HG02970 (cell line): ENCODE measurements at regions not wholly inside any gene's neighbourhood (a gene's known extent, or its start where the extent isn't known, plus 50 kb on each side); places are given as distances from the start of the nearest gene placed in this dataset.

ENCODE experiments used
- ATAC-seq: cut with Tn5 transposase; IDR thresholded peaks from one replicate; pipeline ENCODE4 v1.9.1; 2021; ENCODE audit warnings: mild to moderate bottlenecking, moderate library complexity, moderate number of reproducible peaks; ENCODE audit not compliant: unreplicated experiment, low FRiP score

DNA sequence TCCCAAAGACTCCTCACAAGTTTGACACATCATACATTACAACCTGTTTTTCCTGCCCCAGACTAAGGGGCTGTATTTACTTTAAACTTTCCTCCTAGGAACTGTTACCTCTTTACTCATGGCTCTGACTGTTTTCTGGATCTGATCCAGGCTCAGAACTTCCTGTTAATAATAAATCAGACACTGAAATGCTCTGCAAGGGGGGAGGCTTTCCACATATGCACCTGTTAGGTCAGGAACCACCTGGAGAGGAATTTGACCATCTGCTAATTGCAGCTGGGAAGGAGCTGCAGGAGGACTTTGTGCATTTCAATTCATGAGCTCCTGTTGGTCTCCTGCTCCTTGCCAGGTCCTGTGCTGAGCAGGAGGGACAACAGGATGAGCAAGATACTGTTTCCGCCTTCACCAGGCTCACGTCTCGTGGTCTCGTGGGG is 476.9 kb upstream of the CDH5 start:
- no peak for ATAC-seq

DNA sequence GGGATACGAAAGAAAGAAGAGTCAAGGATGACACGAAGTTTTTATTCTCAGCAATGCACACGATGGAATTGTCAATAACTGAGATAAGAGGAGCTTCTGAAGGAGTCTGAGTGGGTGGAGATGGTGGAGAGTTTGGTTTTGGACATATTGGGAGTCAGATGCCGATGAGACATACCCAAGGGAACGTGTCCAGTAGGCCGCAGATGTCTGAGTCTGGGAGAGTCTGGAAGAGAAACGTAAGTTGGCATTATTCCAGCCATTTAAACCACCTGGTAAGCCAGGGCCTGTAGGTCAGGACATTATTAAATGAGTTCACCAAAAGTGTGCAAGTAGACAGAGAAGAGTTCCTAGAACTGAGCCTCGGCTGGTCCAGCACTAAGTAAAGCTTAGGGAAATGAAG is 478.3 kb upstream of the CDH5 start:
- no peak for ATAC-seq

DNA sequence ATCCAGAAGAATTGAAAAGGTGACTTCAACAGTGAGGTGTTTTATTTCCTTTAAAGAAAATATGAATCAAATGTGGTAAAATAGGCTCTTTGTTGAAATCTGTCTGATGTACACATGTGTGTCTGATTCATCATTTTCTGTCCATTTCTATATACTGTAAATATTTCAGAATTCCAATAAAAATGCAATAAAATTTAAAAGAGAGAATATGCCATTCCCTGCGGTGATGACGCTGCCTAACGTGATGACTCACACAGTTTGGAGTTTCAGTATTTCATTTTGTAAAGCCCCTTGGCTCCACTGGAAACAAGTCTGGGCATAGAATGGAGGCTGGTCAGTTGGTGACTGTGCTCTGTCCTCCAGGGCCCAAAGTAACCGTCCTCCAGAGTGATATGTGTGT is 482.5 kb upstream of the CDH5 start:
- ATAC-seq: no peak

DNA sequence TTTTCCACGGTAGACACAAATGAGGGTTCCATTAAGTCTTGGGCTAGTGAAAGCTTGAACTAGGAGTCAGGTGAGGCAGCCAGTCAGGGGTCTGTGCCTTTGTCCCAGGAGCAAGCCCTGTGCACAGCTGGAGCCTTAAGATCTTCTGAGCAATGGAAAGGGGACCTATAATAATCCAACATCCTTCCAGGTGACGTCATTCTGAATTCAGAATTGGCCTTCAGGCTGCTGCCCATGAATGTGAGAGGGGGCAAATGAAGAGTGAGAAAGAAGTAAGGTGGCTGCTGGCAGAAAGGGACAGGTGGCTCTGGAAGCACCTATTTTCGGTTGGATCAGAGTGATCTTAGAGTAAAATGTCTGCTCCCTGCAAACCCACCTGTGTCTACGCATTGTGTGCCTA is 488.1 kb upstream of the CDH5 start:
- no peak for ATAC-seq

DNA sequence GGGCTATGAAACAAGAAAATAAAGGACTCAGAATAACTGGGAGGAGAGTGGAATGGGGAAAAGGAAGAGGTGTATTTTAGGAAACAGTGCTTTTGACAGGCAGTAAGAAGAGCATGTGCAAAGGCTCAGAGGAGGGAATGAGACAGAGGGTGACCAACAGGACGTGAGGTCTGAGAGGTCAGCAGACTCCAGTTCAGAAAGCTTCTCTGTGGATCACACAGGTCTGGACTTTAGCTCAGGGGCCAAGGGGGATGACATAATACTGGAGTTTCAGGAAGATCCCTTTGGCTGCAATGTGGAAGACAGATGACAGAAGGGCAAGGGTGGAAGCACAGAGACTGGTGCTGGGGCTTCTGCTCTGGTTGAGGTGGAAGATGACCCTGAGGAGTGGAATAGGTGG is 489.9 kb upstream of the CDH5 start:
- ATAC-seq: no peak

DNA sequence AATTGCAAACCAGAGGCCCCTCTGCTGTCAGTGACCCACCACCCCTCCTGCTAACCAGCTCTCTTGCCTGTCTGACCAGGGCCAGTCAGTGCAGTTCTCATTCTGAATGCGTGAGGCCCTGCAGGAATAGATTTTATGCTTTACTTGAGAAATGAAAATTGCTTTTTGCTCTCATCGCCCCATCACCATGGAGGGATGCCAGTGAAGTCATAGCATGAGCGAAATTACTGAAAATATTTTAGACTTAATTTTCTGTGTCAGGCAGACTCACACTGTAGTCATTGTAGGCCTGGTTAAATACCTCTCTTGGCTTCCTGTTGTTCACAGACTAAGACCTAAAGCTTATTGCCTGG is 490.5 kb upstream of the CDH5 start:
- ATAC-seq: no peak

DNA sequence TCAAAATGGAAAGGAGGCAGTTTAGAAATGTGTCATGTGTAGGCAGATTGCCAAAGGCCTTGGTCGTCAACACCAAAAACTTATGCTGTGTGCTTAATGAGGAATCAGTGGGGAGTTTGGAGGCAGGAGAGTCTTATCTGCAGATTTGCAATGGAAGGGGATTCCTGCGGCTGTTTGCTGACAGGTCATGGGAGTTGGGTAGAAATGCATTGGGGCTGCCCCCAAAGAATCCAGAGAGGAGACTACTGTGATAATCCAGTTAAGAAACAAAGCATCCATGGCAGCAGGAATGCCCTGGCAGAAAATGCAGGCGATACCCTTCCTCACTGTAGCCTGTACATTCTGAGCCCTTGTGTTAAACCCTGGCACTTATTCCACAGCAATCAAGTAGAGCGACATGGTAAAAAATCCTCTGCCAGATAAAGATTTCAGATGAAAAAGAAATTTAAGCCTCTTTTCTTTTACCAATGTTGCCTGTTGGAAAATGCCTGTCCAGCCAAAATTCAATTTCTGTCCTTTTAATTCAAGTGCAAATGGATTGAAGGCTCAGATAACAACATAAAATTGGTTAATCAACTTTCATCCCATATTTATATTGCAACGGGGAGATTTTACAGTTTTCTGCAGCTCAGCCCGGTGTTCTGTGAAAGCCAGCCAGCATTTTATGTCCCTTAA is 491.0 kb upstream of the CDH5 start:
- ATAC-seq: no peak

DNA sequence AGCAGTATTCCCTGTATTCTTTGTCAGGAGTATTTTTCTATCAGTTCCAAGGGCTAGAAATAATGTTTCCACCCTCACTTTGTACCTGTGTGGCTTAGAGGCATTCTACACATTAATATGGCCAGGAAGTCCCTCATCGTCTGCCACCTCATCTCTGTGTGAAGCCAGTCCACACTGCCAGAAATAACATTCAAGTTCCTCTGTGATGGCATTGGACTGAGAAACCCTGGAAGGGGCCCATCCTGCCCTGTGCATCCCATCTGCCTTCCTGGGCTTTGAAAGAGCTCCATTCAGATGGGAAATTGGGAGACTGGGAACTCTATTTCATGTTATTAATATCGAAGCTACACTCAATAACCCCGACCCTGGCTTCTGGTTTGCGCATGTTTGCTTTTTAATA is 497.2 kb upstream of the CDH5 start:
- ATAC-seq: no peak

DNA sequence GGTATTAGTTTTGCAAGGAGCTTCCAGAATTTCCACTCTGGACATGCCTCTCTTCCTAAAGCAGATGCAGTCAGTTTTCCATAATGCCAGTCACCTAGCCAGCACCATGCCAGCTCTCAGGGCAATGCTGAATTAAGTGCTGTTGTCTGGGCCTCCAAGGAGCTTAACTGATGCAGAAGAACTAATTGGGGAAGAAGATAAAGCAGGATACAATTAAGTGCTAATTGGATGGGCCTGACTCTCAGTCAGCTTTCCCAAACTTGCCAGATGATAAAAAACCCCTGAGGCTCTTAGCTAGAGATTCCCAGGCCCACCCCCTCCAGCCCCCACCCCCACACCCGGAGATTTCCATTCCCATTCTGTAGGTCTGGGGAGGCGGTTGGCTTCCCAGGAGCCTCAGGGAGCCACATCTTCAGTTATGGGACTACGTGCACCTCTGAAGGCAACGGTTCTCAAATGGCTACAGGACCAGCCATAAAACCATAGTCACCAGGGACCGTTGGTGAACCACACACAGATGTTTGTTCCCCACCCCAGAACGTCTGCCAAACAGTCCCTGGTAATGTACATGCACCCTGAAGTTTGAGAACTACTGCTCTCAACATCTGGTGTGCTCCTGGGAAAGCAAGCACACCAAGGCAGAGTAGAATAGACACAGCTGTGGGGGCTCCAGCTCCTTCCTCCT is 499.1 kb upstream of the CDH5 start:
- no peak for ATAC-seq

DNA sequence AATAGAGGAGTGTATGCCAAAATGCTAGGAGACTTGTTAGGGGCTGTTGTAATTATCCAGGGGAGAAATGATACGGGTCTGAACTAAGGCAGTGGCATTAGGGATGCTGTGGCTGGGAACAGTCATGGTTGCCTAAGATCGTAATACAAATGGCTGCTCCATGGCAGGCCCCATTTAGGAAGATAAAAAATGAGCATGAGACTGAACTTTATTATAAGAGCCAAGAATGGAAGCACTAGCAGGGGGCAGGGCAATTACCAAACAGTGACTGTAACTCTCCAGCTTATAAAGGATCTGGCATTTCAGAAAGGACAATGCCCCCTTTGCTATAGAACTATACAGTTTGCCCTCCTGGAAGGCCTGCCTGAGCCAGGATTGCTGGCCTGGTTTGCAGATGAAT is 503.3 kb upstream of the CDH5 start:
- ATAC-seq: no peak

DNA sequence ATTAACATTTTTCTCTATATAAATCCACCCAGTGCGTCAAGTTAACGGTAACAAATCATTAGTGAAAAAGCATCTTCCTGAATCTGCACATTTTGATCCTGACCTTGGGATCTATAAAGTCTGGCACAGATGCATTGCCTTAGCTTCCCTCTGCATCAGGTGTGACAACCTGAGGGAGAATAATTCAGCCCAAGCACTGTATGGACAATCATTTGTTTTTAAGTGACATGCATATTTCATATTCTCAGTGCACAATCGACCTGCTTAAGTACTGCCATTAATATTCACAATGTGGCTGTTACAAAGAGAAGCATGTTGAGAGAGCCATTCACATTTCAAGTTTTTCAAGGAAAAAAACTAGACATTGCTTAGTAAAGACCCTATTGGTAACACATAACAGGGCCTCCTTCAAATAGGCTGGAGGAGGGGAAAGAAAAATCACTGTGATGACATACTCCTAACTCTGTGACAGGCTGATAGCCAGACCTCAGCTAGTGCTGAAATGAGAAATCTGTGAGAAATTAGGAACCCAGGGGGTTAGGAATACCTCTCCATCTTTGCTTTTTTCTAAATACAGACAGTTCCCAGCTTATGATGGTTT is 505.3 kb upstream of the CDH5 start:
- no peak for ATAC-seq

DNA sequence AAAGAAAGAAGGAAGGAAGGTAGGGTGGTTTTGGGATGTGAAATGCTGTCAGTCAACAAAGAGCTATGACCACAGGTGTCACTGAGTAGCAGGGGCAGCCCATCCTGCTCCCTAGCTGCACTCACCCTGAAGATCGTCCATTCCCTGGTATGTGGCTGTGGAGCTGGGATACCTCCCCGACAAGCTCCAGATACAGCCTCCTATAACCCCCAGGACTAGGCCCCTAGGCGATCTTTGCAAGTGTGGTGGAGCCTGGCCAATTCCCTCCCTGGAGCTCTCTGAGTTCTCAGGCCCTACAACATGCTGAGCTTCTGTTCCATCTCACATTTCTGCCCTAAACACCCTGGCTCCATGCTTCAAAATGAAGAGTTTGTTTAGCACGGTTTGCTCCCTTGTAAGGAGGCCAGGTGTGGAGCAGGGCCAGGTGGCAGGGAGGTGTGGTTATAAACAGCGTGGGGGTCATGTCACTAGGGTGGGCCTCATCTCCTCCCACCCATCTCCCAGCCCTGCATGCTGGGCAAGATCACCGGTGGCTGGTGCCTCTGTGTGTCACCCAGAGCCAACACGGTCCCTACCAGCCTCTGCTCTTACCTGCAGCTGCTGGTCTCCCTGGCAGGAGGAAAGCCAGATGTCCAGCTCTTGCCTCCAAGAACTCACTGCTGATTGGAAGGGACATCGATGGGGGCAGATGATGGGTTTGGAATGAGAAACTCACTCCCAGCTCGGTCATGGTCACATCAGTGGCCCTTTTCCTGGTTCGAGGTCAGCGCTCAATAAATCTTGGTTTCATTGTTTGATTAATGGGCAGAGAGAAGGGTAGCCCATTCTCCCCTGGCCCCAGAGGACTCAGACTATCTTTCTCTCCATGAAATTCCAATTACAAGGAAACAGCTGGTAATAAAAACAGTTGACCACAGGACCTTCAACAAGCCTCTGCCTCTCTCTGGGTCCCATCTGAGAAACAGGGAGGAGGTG is 511.0 kb upstream of the CDH5 start:
- ATAC-seq: no peak

DNA sequence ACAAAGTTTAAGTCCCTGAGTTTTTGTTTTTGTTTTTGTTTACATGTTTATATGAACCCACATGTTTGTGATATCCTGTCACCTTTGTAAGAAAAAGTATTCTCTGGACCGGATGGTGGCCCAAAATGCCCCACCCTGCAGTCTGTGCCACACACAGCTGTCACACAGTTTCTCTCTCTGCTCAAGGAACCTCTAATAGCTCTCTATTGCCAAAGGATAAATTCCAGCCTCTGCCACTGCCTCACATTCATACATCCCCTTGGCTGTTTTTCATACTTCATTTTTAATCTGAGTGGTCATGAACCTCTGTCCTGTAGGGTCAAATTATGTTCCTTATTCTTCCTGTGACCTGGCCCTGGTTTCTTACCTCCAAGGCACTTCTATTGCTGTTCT is 520.3 kb upstream of the CDH5 start:
- ATAC-seq: no peak

DNA sequence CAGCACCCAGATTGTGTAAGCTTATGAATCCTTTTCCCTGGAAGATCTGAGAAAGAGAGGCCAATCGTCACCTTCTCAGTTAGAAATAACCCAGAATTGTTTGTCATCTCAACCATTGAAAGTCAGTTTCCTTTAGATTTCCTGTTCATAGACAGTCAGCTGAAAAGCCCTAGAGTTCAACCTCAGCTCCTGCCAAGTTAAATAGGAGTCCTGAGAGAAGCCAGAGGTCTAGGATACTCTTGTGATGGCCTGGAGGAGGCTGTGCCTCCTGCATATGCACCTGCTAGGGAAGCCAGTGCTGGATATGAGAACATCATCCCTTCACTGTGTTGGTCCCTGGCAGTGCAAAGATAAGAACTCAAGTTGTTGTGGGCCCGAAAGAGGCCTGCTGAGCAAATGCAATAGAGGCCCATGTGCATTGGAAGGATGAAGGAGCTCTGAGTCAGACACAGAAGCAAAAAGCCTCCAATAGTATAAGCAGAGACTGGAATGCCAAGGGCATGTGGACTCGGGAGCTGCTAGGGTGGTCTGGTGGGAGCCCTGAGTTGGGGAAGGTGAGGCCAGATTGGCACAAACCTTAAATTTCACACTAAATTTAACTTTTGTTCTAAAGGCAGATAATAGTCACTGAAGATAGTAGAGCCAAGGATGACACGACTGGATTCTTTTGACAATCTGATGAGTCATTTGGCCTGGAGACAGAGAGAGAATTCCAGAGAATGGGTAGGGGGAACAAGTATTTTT is 520.9 kb upstream of the CDH5 start:
- ATAC-seq: no peak

DNA sequence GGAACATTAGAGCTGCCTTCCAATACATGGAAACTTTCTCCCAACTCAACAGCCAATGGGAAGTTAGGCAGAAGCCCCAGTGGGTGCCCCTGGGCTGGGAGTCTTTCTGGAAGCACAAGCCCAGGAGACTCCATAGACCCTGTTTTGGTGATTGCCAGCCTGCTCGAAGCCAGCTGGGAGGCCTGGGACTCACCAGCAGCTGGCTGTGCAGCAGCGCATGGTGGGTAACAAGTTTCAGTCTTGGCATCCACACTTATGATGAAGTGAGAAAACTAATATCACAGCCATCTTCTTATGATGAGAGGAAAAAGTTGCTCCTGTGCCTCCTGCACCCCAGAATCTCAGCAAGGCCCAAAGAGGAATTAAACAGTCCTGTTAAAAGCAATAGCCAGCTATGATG is 522.5 kb upstream of the CDH5 start:
- no peak for ATAC-seq

DNA sequence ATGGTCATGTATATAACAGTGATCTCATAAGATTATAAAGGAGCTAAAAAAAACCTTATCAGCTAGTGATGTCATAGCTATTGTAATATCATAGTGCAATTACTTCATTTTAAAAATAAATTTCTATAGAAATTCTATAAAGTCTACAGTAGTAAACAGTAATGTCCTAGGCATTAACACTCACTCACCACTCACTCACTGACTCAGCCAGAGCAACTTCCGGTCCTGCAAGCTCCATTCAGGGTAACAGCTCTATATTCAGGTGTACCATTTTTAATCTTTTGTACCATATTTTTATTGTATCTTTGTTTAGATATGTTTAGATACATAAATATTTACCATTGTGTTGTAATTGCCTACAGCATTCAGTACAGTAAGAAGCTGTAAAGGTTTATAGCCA is 524.4 kb upstream of the CDH5 start:
- ATAC-seq: no peak

DNA sequence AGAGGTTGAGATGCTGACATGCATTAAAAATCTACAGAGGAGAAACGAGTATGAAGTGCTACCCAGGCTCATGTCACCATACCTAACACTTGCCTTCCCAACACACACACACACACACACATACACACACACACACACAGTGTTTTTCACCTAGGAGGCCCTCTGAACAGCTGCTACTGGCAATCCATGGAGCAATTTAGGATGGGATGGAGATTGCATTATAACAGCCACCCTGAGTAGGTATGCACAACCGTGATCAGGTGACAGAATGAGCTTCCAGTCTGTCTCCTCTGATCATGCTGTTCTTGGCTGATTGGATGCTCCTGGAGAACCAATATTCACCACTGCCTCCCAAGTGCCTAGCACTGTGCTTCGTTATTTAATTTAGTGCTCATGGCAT is 528.5 kb upstream of the CDH5 start:
- ATAC-seq: no peak

DNA sequence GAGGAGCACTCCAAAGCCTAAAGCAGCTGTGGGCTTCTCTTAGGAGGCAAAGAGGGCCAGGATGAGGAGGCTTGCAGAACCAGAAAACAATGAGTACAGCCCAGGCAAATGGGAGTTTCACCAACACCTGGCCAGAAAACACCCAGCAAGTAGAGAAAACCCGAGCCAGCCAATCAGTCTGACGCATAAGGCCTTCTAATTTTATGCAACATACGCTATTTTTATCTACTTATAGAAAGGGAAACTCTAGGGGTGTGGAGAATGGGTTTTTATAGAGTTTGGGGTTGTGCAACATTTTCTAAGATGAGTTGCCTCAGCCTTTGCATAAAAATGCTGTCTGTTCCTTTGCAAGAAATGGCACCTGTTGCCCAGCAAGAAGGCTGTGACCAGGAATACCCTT is 529.0 kb upstream of the CDH5 start:
- ATAC-seq: no peak

DNA sequence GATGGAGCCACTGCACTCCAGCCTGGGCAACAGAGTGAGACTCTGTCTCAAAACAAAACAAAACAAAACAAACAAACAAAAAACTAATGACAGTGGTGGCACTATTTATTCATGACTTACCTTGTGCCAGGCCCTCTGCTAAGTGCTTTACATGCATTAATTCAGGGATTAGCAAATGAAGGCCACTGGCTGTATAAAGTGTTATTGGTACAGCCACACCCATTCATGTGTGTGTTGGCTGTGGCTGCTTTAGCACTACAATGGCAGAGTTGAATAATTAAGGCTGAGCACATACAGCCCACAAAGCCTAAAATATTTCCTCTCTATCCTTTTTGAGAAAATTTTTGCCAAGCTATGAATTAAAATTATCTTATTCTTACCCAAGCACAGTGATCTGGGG is 531.8 kb upstream of the CDH5 start:
- no peak for ATAC-seq

DNA sequence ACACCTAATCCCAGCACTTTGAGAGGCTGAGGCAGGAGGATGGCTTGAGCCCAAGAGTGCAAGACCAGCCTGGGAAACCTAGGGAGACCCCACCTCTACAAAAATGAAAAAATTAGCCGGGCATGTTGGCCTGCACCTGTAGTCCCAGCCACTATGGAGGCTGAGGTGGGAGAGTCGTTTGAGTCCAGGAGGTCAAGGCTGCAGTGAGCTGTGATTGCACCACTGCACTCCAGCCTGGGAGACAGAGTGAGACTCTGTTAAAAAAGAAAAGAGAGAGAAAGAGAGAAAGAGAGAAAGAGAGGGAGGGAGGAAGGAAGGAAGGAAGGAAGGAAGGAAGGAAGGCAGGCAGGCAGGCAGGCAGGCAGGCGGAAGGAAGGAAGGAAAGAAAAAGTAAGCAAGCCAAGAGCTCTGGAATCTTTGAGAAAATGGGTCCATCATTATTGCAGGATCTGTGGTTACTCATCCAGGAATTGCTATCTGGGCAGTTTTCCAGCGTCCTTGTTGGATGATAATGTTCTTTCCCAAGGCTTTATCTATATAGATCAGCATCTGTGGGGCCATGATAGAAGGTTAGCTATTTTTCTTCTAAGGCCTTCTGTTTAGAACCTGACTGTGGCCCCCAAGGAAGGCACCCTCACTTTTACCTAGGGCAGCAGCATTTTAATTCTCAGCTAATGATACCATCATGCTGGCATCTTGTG is 533.2 kb upstream of the CDH5 start:
- ATAC-seq: no peak
